H9 (cell line): ENCODE measurements at regions not wholly inside any gene's neighbourhood (a gene's known extent, or its start where the extent isn't known, plus 50 kb on each side); places are given as distances from the start of the nearest gene placed in this dataset.

ENCODE experiments used
- DNase-seq: peaks from one replicate; pipeline ENCODE4 v3.0.0-alpha.2; 2017
- H2AFZ ChIP-seq: one replicate; pipeline ENCODE4 v1.6.1; 2013; ENCODE audit warnings: mild to moderate bottlenecking, low read length, control low read depth, moderate library complexity
- H2AK5ac ChIP-seq: 2 replicates; pipeline ENCODE4 v1.6.1; 2013; ENCODE audit warnings: low read length, control low read depth, mixed read lengths; ENCODE audit not compliant: insufficient read length
- H2BK120ac ChIP-seq: one replicate; pipeline ENCODE4 v1.6.1; 2013; ENCODE audit warnings: low read depth, mild to moderate bottlenecking, low read length, control low read depth, inconsistent platforms; ENCODE audit not compliant: poor library complexity, severe bottlenecking
- H2BK12ac ChIP-seq: 2 replicates; pipeline ENCODE4 v1.6.1; 2013; ENCODE audit warnings: low read length, control low read depth, mixed read lengths, low read depth; ENCODE audit not compliant: insufficient read length
- H2BK15ac ChIP-seq: 2 replicates; pipeline ENCODE4 v1.6.1; 2013; ENCODE audit warnings: low read depth, low read length, control low read depth
- H2BK20ac ChIP-seq: one replicate; pipeline ENCODE4 v1.6.1; 2013; ENCODE audit warnings: low read depth, mild to moderate bottlenecking, low read length, control low read depth, inconsistent platforms; ENCODE audit not compliant: poor library complexity, severe bottlenecking
- H2BK5ac ChIP-seq: 2 replicates; pipeline ENCODE4 v1.6.1; 2013; ENCODE audit warnings: low read length, control low read depth, mixed read lengths; ENCODE audit not compliant: insufficient read length
- H3K14ac ChIP-seq: 2 replicates; pipeline ENCODE4 v1.6.1; 2013; ENCODE audit warnings: low read length, control low read depth; ENCODE audit not compliant: insufficient read depth
- H3K18ac ChIP-seq: 2 replicates; pipeline ENCODE4 v1.6.1; 2013; ENCODE audit warnings: low read depth, mild to moderate bottlenecking, mixed read lengths, low read length, control low read depth; ENCODE audit not compliant: insufficient read length
- H3K23ac ChIP-seq: 2 replicates; pipeline ENCODE4 v1.6.1; 2013; ENCODE audit warnings: low read length, control low read depth, mixed read lengths, low read depth; ENCODE audit not compliant: insufficient read length
- H3K23me2 ChIP-seq: 2 replicates; pipeline ENCODE4 v1.6.1; 2013; ENCODE audit warnings: low read depth, mild to moderate bottlenecking, mixed read lengths, low read length, control low read depth; ENCODE audit not compliant: insufficient read length, poor library complexity, severe bottlenecking
- H3K27ac ChIP-seq: 2 replicates; pipeline ENCODE4 v1.5.1; 2013; ENCODE audit warnings: low read length, control low read depth, mixed read lengths, low read depth; ENCODE audit not compliant: insufficient read length
- H3K27me3 ChIP-seq: 2 replicates; pipeline ENCODE4 v1.6.1; 2013; ENCODE audit warnings: low read length, control low read depth, inconsistent platforms; ENCODE audit not compliant: insufficient read depth
- H3K4ac ChIP-seq: 2 replicates; pipeline ENCODE4 v1.6.1; 2013; ENCODE audit warnings: low read depth, mild to moderate bottlenecking, control low read depth, inconsistent platforms, low read length, moderate library complexity
- H3K4me1 ChIP-seq: 2 replicates; pipeline ENCODE4 v1.6.1; 2013; ENCODE audit warnings: low read length, control low read depth, inconsistent platforms; ENCODE audit not compliant: insufficient read depth
- H3K4me2 ChIP-seq: 2 replicates; pipeline ENCODE4 v1.6.1; 2013; ENCODE audit warnings: low read length, control low read depth, mixed read lengths; ENCODE audit not compliant: insufficient read length, insufficient read depth
- H3K56ac ChIP-seq: 2 replicates; pipeline ENCODE4 v1.6.1; 2013; ENCODE audit warnings: low read depth, mild to moderate bottlenecking, mixed read lengths, low read length, control low read depth; ENCODE audit not compliant: insufficient read length
- H3K79me1 ChIP-seq: 2 replicates; pipeline ENCODE4 v1.6.1; 2013; ENCODE audit warnings: low read depth, mild to moderate bottlenecking, moderate library complexity, low read length, control low read depth, inconsistent platforms; ENCODE audit not compliant: insufficient read depth, poor library complexity, severe bottlenecking
- H3K79me2 ChIP-seq: 2 replicates; pipeline ENCODE4 v1.6.1; 2013; ENCODE audit warnings: low read length, control low read depth, inconsistent platforms; ENCODE audit not compliant: insufficient read depth
- H3K9ac ChIP-seq: 2 replicates; pipeline ENCODE4 v1.6.1; 2013; ENCODE audit warnings: low read length, control low read depth, mixed read lengths; ENCODE audit not compliant: insufficient read length; ENCODE audit errors: extremely low read depth
- H3K9me3 ChIP-seq: one replicate; pipeline ENCODE4 v1.6.1; 2013; ENCODE audit warnings: low read depth, low read length, inconsistent platforms; ENCODE audit not compliant: control insufficient read depth
- H3T11ph ChIP-seq: one replicate; pipeline ENCODE4 v1.6.1; 2013; ENCODE audit warnings: mild to moderate bottlenecking, low read length, control low read depth, inconsistent platforms
- H4K20me1 ChIP-seq: one replicate; pipeline ENCODE4 v1.6.1; 2013; ENCODE audit not compliant: control insufficient read depth, insufficient read length, insufficient read depth
- H4K5ac ChIP-seq: 2 replicates; pipeline ENCODE4 v1.6.1; 2013; ENCODE audit warnings: low read depth, mild to moderate bottlenecking, mixed read lengths, low read length, control low read depth; ENCODE audit not compliant: insufficient read length
- H4K8ac ChIP-seq: replicated peaks from 2 replicates; pipeline ENCODE4 v1.6.1; 2013; ENCODE audit warnings: low read length, control low read depth, mixed read lengths, low read depth; ENCODE audit not compliant: insufficient read length
- H4K91ac ChIP-seq: 2 replicates; pipeline ENCODE4 v1.6.1; 2013; ENCODE audit warnings: low read depth, mild to moderate bottlenecking, moderate library complexity, mixed read lengths, low read length, control low read depth; ENCODE audit not compliant: insufficient read length
- H3K27ac Mint-ChIP-seq, 3 experiments: 2 replicates in 2 of 3; 3 replicates in 1 of 3; pipeline ENCODE4 v1.8.0; 2020 to 2021; ENCODE audit warnings: mixed read lengths in 3 of 3, mild to moderate bottlenecking in 1 of 3, moderate library complexity in 1 of 3
- H3K27me3 Mint-ChIP-seq: 2 replicates; pipeline ENCODE4 v1.8.0; 2021; ENCODE audit warnings: low read depth, mild to moderate bottlenecking, moderate library complexity, mixed read lengths
- H3K36me3 Mint-ChIP-seq, 3 experiments: 2 replicates in 2 of 3; 3 replicates in 1 of 3; pipeline ENCODE4 v1.8.0; 2020 to 2021; ENCODE audit warnings: low read depth in 3 of 3, mixed read lengths in 3 of 3; ENCODE audit not compliant: insufficient read depth in 1 of 3
- H3K4me1 Mint-ChIP-seq, 2 experiments: 2 replicates each; pipeline ENCODE4 v1.8.0; 2020; ENCODE audit warnings: mixed read lengths in 2 of 2
- H3K4me3 Mint-ChIP-seq, 2 experiments: 2 replicates in 1 of 2; 3 replicates in 1 of 2; pipeline ENCODE4 v1.8.0; 2020 to 2021; ENCODE audit warnings: mild to moderate bottlenecking in 2 of 2, mixed read lengths in 2 of 2, moderate library complexity in 1 of 2
- H3K9me3 Mint-ChIP-seq, 2 experiments: 2 replicates in 1 of 2; 3 replicates in 1 of 2; pipeline ENCODE4 v1.8.0; 2020; ENCODE audit warnings: mild to moderate bottlenecking in 2 of 2, mixed read lengths in 2 of 2, moderate library complexity in 1 of 2
- WGBS: extraction: QIAGEN DNeasy Blood & Tissue Kit; methylation state at CpG from one replicate; pipeline ENCODE4 v1.1.7; 2013; ENCODE audit warnings: missing lambda C conversion rate, low lambda C conversion rate, mixed read lengths; ENCODE audit not compliant: insufficient read length; ENCODE audit errors: extremely low coverage; 5-methylcytosine and 5-hydroxymethylcytosine counted together
- TF ChIP-seq, protein P1 (sequence below): fragments of 200-600 bp; sonication (generic); conservative IDR thresholded peaks from 3 replicates; pipeline ENCODE4 v1.8.0; 2021; ENCODE audit warnings: antibody characterized with exemption, mild to moderate bottlenecking

DNA sequence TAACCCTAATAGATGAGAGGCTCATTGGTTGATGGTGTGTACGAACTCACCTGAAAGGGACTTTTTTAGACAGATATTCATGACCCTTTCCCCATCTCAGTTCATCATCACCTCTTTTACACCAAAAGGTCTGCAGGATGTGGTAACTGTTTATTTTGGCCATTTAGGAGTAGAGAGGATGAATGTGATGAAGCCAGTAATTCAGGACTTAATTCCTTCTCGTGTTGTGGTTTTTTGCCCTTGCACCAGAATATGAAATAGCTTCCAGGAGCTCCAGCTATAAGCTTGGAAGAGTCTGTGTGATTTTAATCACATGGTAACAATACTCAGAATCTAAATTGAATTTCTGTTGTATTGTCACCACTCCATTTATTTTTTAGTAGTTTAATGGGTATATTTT, 189.4 kb upstream of the KCTD3 start:
- no peaks in the 10 kb centered on the region for H3K79me2 ChIP-seq
- no peak for DNase-seq

More for the DNA sequence above, 189.4 kb upstream of the KCTD3 start:
- H4K8ac ChIP-seq = no peak overlapping the region
- no peaks in the 10 kb centered on the region for H3K79me1 ChIP-seq
- H3K23ac ChIP-seq = no peak overlapping the region
- H3K56ac ChIP-seq = no peak overlapping the region
- no peaks in the 10 kb centered on the region for H3K36me3 Mint-ChIP-seq
- no peak overlapping the region for H3K4ac ChIP-seq
- H3K4me2 ChIP-seq = no peak overlapping the region
- no peaks in the 10 kb centered on the region for H3K4me1 ChIP-seq
- H3K27me3 Mint-ChIP-seq = no peaks in the 10 kb centered on the region
- no peak overlapping the region for H2BK5ac ChIP-seq
- no peak overlapping the region for H4K5ac ChIP-seq
- H3K23me2 ChIP-seq = no peaks in the 10 kb centered on the region
- H4K91ac ChIP-seq = no peak overlapping the region
- no peak overlapping the region for H2BK20ac ChIP-seq
- H4K20me1 ChIP-seq = no peaks in the 10 kb centered on the region
- H3K27ac Mint-ChIP-seq = no peak overlapping the region
- no peak overlapping the region for H3K9ac ChIP-seq
- H2AK5ac ChIP-seq = no peak overlapping the region
- no peak overlapping the region for H3K18ac ChIP-seq
- H3K9me3 Mint-ChIP-seq = no peaks in the 10 kb centered on the region
- H2BK15ac ChIP-seq = no peak overlapping the region
- no peak overlapping the region for H2BK120ac ChIP-seq
- no peak overlapping the region for H3T11ph ChIP-seq
- no CpG with 5 or more reads among the region's 2 CpGs for WGBS
- H3K14ac ChIP-seq = no peak overlapping the region
- H3K27me3 ChIP-seq = no peaks in the 10 kb centered on the region
- H3K9me3 ChIP-seq = no peaks in the 10 kb centered on the region
- H2BK12ac ChIP-seq = no peak overlapping the region
- no peak overlapping the region for H3K4me3 Mint-ChIP-seq
- H2AFZ ChIP-seq = no peak overlapping the region
- TF ChIP-seq, protein P1, sequence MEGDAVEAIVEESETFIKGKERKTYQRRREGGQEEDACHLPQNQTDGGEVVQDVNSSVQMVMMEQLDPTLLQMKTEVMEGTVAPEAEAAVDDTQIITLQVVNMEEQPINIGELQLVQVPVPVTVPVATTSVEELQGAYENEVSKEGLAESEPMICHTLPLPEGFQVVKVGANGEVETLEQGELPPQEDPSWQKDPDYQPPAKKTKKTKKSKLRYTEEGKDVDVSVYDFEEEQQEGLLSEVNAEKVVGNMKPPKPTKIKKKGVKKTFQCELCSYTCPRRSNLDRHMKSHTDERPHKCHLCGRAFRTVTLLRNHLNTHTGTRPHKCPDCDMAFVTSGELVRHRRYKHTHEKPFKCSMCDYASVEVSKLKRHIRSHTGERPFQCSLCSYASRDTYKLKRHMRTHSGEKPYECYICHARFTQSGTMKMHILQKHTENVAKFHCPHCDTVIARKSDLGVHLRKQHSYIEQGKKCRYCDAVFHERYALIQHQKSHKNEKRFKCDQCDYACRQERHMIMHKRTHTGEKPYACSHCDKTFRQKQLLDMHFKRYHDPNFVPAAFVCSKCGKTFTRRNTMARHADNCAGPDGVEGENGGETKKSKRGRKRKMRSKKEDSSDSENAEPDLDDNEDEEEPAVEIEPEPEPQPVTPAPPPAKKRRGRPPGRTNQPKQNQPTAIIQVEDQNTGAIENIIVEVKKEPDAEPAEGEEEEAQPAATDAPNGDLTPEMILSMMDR = no peak
- H3K4me1 Mint-ChIP-seq = no peaks in the 10 kb centered on the region
- H3K27ac ChIP-seq = no peak overlapping the region
